HUES64 (cell line): ENCODE measurements at regions not wholly inside any gene's neighbourhood (a gene's known extent, or its start where the extent isn't known, plus 50 kb on each side); places are given as distances from the start of the nearest gene placed in this dataset.

Experiments
- H3K27ac ChIP-seq: 2 replicates; pipeline ENCODE4 v1.7.0; 2013; ENCODE audit warnings: low read depth, low read length, inconsistent platforms
- H3K27me3 ChIP-seq: 2 replicates; pipeline ENCODE4 v1.6.1; 2013; ENCODE audit warnings: mild to moderate bottlenecking, low read length; ENCODE audit not compliant: insufficient read depth
- H3K36me3 ChIP-seq: 2 replicates; pipeline ENCODE4 v1.6.1; 2013; ENCODE audit warnings: mild to moderate bottlenecking, low read length; ENCODE audit not compliant: insufficient read depth
- H3K4me1 ChIP-seq: 2 replicates; pipeline ENCODE4 v1.6.1; 2013; ENCODE audit warnings: mild to moderate bottlenecking, low read length, moderate library complexity; ENCODE audit not compliant: insufficient read depth
- H3K4me3 ChIP-seq: 2 replicates; pipeline ENCODE4 v1.5.1; 2013; ENCODE audit warnings: mild to moderate bottlenecking, low read length, moderate library complexity
- H3K9ac ChIP-seq: 2 replicates; pipeline ENCODE4 v1.6.1; 2013; ENCODE audit warnings: mild to moderate bottlenecking, low read depth, low read length
- H3K9me3 ChIP-seq: 2 replicates; pipeline ENCODE4 v1.6.1; 2013; ENCODE audit warnings: low read depth, low read length; ENCODE audit not compliant: insufficient read depth
- WGBS: fragments of 150-250, 120-280 bp; methylation state at CpG from one replicate; pipeline ENCODE4 v1.1.7; 2013; ENCODE audit warnings: missing lambda C conversion rate; 5-methylcytosine and 5-hydroxymethylcytosine counted together

- Histone ChIP-seq H3K4me1 (peaks cover 30% of the 10 kb centered on the region), H3K27me3 (peaks cover 28% of the 10 kb centered on the region; the same call in 1 of the 2 replicates), H3K9ac (no peak overlapping the region), H3K27ac (no peak overlapping the region), H3K36me3 (no peaks in the 10 kb centered on the region), H3K4me3 (no peak overlapping the region), H3K9me3 (no peaks in the 10 kb centered on the region)
- 78% methylated on average over 11 of the region's 11 CpGs for WGBS
Observed at GRCh38 chr16:54582631-54583250, 296.2 kb upstream of the IRX3 start.

- WGBS = 93% methylated on average over 2 of the region's 2 CpGs
- Histone ChIP-seq H3K9ac (no peak overlapping the region), H3K4me3 (no peak overlapping the region), H3K9me3 (no peaks in the 10 kb centered on the region), H3K4me1 (peaks cover 27% of the 10 kb centered on the region), H3K36me3 (no peaks in the 10 kb centered on the region), H3K27me3 (peaks cover 27% of the 10 kb centered on the region; the same call in 1 of the 2 replicates), H3K27ac (no peak overlapping the region)
Observed at GRCh38 chr16:54579106-54579728, 292.6 kb upstream of the IRX3 start.

GRCh38 chr16:54577651-54578128 lies 291.1 kb upstream of the IRX3 start:
- H3K27me3 ChIP-seq = peaks cover 23% of the 10 kb centered on the region; the same call in 1 of the 2 replicates
- H3K27ac ChIP-seq = no peak overlapping the region
- no peak overlapping the region for H3K9ac ChIP-seq
- no peak overlapping the region for H3K4me3 ChIP-seq
- no peaks in the 10 kb centered on the region for H3K9me3 ChIP-seq
- H3K36me3 ChIP-seq = no peaks in the 10 kb centered on the region
- peaks cover 27% of the 10 kb centered on the region for H3K4me1 ChIP-seq
- 37% methylated on average over 15 of the region's 15 CpGs for WGBS

GRCh38 chr16:54576785-54577184 lies 290.2 kb upstream of the IRX3 start:
- H3K27me3 ChIP-seq = peaks cover 23% of the 10 kb centered on the region; the same call in 1 of the 2 replicates
- H3K9me3 ChIP-seq = no peaks in the 10 kb centered on the region
- no peaks in the 10 kb centered on the region for H3K36me3 ChIP-seq
- WGBS = 68% methylated on average over 3 of the region's 4 CpGs
- no peak overlapping the region; the same call in 1 of the 2 replicates for H3K27ac ChIP-seq
- no peak overlapping the region for H3K9ac ChIP-seq
- peaks cover 23% of the 10 kb centered on the region for H3K4me1 ChIP-seq
- no peak overlapping the region for H3K4me3 ChIP-seq

- H3K27ac ChIP-seq = no peak overlapping the region
- H3K4me1 ChIP-seq = no peaks in the 10 kb centered on the region
- no peaks in the 10 kb centered on the region for H3K9me3 ChIP-seq
- no peaks in the 10 kb centered on the region for H3K27me3 ChIP-seq
- H3K36me3 ChIP-seq = no peaks in the 10 kb centered on the region
- 93% methylated on average over 9 of the region's 9 CpGs for WGBS
- no peak overlapping the region for H3K4me3 ChIP-seq
- H3K9ac ChIP-seq = no peak overlapping the region
Observed at GRCh38 chr16:54568906-54569807, 282.6 kb upstream of the IRX3 start.

- H3K36me3 ChIP-seq = no peaks in the 10 kb centered on the region
- 88% methylated on average over 4 of the region's 4 CpGs for WGBS
- H3K9ac ChIP-seq = no peak overlapping the region
- H3K4me3 ChIP-seq = no peak overlapping the region
- H3K4me1 ChIP-seq = no peaks in the 10 kb centered on the region
- no peaks in the 10 kb centered on the region for H3K9me3 ChIP-seq
- no peak overlapping the region for H3K27ac ChIP-seq
- no peaks in the 10 kb centered on the region for H3K27me3 ChIP-seq
Observed at GRCh38 chr16:54564841-54565240, 278.3 kb upstream of the IRX3 start.

- no peaks in the 10 kb centered on the region for H3K4me1 ChIP-seq
- no peak overlapping the region for H3K4me3 ChIP-seq
- no peaks in the 10 kb centered on the region for H3K27me3 ChIP-seq
- peaks cover 12% of the 10 kb centered on the region; the same call in 1 of the 2 replicates for H3K9me3 ChIP-seq
- H3K9ac ChIP-seq = no peak overlapping the region
- H3K27ac ChIP-seq = no peak overlapping the region
- no peaks in the 10 kb centered on the region for H3K36me3 ChIP-seq
- 82% methylated on average over 2 of the region's 3 CpGs for WGBS
Observed at GRCh38 chr16:54554581-54554980, 268.0 kb upstream of the IRX3 start.

- no peak overlapping the region for H3K27ac ChIP-seq
- H3K4me1 ChIP-seq = no peaks in the 10 kb centered on the region
- no peaks in the 10 kb centered on the region for H3K36me3 ChIP-seq
- WGBS = 93% methylated on average over 5 of the region's 7 CpGs
- H3K27me3 ChIP-seq = no peaks in the 10 kb centered on the region
- H3K9me3 ChIP-seq = no peaks in the 10 kb centered on the region
- no peak overlapping the region for H3K4me3 ChIP-seq
- H3K9ac ChIP-seq = no peak overlapping the region
Observed at GRCh38 chr16:54548281-54548680, 261.7 kb upstream of the IRX3 start.

GRCh38 chr16:54547052-54547451 lies 260.5 kb upstream of the IRX3 start:
- H3K4me1 ChIP-seq = no peaks in the 10 kb centered on the region
- H3K4me3 ChIP-seq = no peak overlapping the region
- no peaks in the 10 kb centered on the region for H3K9me3 ChIP-seq
- no peaks in the 10 kb centered on the region for H3K36me3 ChIP-seq
- WGBS = 65% methylated on average over 4 of the region's 4 CpGs
- no peaks in the 10 kb centered on the region for H3K27me3 ChIP-seq
- no peak overlapping the region for H3K27ac ChIP-seq
- no peak overlapping the region for H3K9ac ChIP-seq

GRCh38 chr16:54546521-54546920 lies 259.9 kb upstream of the IRX3 start:
- Histone ChIP-seq H3K27me3 (no peaks in the 10 kb centered on the region), H3K9ac (no peak overlapping the region), H3K4me3 (no peak overlapping the region), H3K27ac (no peak overlapping the region), H3K4me1 (no peaks in the 10 kb centered on the region), H3K36me3 (no peaks in the 10 kb centered on the region), H3K9me3 (no peaks in the 10 kb centered on the region)
- 93% methylated on average over 5 of the region's 5 CpGs for WGBS
